CD4-positive, alpha-beta T cell treated with Interleukin-1 beta for 1 hour (primary cell): ENCODE measurements at regions not wholly inside any gene's neighbourhood (a gene's known extent, or its start where the extent isn't known, plus 50 kb on each side); places are given as distances from the start of the nearest gene placed in this dataset.

Experiments used
- DNase-seq, 2 donors: peaks; one replicate each; pipeline ENCODE4 v3.0.0-alpha.2; 2020 to 2022

DNA sequence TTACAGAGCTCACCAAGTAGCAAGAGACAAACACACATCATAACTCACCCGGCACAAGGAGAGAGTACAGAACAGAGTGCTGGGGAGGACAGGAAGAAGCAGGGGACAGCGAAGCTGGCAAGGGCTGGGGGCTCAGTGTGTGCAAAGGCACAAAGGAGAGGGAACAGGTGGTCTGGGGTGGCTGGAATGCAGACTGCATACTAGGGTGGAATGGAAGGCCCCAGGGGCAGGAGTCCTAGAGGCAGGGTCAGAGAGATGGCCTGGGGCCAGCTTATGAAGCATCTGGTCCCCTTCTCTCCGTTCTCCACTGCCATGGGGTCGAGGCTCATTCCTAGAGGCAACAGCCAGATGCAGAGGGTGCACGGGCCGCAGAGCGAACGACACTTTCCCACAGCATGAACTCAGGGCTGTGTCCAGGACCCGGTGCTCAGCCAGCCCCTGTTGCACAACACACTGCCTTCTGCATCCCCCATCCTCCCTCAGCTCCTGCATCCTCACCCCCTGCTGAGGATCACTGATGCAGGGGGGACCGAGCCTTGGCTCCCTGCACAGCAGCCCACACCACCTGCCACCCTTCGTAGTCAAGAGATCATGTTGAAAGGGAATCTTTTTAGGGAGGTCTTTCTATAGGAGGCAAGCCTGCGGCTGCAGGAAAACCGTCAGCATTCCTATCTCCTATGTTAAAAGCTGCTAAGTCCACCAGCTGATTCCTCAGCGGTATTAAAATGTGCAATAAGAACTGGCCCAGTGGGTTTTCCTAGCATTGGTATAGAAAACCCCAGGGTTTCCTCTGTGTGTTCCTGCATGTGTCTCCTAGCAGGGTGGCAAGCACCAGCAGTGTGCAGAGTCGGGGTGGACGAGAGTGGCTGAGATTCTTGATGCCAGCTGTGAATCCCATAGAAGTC, 293.5 kb downstream of the UACA start:
- DNase-seq, result no peak

DNA sequence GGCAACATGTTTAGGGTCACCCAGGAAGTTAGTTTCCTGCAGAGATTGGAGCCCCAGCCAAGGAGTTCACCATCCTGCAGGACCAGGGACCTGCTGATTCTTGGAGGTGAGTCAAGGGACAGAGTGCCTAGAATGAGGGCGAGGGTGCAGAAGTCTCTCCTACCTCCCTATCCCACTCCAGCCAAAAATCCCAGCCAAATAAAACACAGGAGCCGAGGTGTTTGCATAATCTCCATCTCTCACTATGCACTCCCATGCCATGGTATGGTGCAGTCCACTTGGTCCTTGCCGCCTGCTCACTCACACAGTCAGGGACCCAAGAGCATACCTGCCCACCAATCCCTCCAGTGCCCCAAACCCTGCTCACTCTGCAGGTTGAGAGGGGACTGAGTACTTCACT, 294.2 kb downstream of the UACA start:
- DNase-seq, result no peak

DNA sequence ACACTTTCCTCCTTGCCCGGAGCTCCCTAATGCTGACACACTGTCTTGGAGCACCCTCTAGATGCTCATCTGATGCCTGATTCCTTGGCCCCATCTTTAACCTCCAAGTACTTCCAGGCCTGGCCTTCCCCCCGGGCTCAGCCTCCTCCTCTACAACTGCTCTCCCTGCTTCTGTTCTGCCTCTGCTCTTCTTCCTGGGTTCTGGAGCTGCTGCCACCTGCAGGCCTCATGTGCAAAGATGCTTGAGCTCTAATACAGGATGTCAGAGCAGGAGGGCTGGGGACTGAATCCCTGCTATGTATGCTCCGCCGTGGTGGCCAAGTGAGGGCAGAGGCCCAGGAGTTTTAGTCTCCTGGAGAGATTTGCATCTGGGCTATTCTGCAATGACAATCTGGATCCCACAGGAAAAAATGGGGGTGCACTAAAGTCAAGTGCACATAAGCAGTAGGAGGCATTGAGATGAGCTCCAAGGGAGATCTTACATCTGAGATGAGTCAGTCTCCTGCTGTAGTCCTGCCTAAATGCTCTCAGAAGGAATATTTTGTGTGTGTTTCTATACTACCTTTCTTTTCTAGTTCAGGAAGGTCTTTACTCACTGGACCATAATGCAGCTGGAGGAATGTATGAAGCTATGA, 296.3 kb downstream of the UACA start:
- DNase-seq, result peak; percentile 56 to 59

DNA sequence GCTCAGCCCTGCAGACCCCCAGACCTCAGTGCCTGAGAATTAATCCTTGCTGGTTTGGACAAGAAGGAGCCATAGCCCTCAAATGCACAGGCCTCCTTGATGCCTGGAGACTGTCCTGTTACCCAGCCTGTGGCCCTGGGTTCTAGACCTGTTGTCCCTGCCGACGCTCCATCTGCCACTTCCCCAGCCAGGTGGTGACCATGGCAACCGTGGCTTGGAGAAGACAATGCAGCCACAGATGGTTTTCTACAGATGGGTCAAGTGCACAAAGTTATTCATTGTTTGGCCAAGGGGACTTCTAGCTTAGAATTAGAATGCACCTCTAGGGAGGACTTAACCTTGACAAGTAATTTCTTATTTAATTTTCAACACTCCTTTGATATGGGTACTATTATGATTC, 297.1 kb downstream of the UACA start:
- DNase-seq, result no peak

DNA sequence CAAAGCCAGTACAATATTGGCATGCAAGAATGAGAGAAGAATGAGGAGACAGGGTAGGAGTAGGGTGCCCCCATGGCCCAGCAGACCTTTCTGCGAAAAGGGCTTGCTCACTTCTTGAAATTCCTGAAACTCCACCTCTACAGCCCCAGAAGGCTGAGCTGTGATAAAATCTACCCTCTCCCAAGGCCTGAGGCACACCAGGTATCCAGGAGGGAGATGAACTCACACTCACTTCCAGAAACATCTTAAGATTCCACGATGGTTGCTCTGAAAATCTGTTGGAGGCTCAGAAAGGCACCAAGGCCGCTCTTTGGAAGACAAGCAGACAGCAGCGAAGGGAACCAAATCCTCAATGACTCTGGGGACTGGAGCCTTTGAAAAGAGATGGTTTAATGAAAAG, 297.5 kb downstream of the UACA start:
- DNase-seq, result no peak

DNA sequence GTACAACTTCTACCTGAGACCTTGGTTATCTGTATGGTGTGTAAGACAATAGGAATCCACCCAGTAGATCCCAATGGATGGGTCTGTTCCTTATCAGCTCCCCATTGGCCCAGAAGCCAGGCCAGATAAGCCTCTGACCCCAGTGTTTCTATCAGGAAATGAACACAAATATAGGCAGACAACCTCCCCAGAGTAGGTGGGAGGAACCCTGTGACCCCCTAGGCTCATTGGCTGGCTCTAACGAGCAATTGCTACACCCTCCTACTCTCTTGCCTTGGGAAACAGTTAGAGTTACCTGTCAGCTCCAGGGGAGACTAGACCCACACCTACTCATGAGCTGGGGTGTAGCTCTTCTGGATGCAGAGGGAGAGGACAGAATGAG, 299.9 kb downstream of the UACA start:
- DNase-seq, result no peak

DNA sequence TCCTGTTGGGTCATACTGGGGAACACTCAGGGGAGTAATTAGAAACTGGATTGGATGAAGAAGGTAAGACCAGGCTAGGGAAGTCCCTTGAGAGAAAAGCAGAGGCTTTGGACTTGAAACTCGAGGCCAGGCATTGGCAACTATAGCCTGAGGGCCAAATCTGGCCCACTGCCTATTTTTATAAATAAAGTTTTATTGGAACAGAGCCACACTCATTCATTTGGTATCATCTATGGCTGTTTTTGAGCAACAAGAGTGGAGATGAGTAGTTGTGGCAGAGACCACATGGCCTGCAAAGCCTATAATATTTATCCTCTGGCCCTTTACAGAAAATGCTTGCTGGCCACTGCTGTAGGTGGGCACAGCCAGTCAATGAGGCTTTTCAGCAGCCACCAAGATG, 301.4 kb downstream of the UACA start:
- no peak for DNase-seq

DNA sequence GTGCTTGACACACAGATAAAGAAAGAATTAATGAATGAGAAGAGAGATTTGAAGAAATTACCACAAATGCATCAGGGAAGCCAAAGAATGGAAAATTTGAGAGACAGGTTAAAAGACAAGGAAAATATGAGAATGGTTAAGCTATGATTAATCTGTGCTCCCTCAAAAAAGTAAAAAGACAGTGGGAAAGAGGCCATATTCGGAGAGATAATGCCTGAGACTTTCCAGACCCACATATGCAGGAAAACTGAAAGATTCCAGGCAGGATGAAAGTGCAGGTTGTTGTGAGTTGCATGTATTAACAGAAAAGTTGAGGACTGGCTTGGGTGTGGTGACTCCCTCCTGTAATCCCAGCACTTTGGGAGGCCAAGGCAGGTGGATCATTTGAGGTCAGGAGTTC, 302.3 kb downstream of the UACA start:
- no peak for DNase-seq

DNA sequence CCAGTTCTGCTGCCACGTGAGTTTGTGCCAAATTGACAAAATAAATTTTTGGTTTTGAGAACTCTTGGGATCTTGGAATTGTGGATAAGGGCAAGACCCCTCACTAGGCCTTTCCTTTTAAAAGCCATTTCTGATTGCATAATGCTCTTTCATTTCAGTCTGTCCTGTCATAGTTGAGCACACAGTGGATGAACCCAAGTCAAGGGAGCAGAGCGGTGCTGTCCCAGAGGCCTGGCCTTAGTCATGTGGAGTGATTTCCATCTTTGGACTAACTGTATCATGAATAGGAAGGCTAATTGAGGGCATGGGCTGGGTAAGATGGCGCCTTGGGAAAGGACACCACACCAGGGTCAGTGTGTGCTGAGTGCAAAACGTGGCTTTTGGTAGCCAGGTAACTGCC, 304.0 kb downstream of the UACA start:
- DNase-seq, result no peak

DNA sequence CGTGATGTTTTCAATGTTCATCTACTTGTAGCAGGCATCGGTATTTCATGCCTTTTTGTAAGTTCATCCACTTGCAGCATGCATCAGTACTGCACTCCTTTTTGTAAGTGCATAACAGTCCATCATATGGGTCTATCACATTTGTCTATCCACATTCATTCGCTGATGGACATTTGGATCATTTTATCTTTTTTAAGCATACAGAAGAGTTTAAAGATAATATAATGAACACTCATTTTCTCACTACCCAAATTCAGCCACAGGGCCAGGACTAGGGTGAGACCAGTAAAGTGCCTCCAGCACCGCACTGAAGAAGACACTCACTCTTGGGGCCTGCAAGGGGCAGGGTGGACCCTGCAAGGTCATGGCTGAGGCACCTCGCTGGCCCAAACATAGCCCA, 309.6 kb downstream of the UACA start:
- DNase-seq, result no peak

DNA sequence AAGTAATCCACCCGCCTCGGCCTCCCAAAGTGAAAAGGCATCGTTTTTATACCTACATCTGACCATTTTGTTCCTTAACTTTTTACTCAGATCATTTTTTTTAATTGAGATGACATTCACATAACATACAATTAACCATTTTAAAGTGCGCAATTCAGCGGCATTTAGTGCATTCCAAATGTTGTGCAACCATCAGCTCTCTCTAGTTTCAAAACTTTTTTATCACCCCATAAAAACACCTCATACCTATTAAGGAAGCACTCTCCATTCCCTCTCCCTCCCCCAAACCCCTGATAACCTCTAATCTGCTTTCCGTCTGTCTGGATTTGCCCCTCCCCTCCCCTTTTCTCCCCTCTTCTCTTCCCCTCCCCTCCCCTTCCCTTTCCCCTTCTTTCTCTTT, 310.1 kb downstream of the UACA start:
- no peak for DNase-seq

DNA sequence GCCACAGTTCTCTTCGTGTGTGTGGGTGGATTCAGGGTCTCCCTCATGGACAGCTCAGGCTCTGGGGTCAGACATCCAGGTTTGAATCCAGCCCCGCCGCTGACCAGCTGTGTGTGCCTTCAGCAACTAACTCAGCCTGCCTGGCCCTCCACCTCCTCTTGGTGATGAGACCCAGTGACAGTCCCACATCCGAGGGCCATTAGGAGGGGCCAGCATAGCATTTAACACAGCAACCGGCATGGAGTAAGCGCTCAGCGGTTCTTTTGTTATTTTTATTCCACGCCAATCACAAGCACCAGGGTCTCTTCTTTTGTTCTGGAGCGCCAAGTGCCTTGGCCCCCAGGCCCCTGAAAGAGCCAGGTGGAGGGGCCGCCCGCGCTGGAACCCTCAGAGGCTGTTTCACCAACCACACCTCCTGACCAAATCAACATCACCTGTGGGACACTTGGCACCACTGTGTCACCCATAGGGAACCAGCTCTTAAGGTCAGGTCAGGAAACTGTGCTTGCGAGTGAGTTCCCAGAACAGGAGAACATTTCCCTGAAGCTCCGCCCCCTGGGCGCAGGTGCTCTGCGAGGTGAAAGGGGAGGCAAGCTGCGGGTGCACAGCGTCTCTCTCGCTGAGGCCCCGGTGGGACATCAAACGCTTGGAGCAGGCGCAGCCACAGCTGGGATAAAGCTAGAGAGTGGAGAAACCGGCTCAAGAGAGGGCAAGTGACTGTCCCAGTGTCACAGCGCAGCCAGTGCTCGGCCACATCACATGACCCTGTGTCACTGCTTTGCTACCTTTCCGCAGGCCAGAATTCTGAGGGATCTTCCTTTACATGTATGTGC, 311.3 kb downstream of the UACA start:
- peak; percentile 15 to 27 for DNase-seq

DNA sequence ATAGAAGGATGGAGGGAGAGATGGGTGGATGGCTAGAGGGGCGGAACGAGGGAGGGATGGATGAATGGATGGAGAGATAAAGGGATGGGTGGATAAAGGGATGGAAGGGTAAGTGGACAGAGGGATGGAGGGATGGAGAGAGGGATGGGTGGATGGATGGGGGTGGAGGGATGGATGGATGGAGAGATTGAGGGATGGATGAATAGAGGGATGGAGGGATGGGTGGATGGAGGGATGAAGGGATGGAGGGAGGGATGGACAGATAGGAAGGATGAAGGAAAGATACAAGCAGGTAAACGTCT, 313.3 kb downstream of the UACA start:
- DNase-seq, result no peak

DNA sequence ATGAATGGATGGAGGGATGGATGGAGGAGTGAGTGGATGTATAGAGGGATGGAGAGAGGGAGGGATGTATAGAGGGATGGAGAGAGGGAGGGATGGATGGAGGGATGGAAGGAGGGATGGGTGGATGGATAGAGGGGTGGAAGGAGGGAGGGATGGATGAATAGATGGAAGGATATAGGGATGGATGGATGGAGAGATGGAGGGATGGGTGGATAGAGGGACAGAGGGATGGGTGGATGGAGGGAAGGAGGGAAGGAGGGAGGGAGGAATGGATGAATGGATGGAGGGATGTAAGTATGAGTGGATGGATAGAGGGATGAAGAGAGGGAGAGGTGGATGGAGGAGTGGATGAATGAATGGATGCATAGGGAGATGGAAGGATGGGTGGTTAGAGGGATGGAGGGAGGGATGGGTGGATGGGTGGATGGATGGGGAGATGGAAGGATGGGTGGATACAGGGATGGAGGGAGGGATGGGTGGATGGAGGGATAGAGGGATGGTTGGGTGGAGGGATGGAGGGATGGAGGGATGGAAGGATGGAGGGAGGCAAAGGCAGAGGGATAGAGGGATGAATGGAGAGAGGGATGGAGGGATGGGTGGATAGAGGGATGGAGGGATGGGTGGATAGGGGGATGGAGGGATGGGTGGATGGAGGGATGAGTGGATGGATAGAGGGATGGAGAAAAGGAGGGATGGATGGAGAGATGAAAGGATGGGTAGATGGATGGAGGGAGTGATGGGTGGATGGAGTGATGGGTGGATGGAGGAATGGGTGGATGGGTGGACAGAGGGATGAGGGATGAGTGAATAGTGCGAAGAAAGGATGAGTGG, 313.8 kb downstream of the UACA start:
- DNase-seq, result no peak

DNA sequence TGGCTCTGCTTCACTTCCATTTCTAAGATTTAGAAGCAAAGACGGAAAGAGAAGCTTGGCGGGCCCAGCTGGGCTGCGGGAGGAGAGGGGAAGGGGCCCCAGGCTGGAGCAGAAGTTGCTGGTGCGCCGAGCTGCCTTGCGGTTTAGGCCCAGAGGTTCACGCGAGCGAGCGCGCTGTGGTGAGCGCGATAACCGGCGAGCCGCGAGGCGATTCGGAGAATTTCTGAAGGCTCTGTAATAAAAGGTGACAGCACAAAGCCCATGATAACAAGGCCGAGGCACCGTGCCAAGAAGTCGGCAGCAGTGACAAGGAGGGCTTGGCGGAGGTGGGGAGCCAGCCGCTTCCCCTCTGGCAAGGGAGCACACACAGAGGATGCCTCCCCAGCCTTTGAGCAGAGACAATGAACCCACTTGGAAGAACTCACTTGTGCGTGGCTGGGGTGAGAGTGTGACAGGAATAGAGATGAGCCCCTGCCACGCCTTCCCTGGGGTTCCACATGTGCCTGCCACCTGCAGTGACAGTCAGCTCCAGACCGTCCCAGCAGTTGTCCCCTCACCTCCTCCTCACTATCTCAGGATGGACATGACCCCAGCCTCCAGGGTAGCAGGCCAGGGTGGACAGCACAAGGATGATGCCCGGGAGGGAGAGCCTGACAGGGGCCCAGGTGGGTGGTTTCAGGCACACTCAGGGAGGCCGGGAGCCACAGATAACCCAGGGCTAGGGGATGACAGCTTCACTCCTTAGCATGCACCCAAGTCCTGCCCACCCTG, 315.2 kb downstream of the UACA start:
- peak; percentile 29 to 57 for DNase-seq

DNA sequence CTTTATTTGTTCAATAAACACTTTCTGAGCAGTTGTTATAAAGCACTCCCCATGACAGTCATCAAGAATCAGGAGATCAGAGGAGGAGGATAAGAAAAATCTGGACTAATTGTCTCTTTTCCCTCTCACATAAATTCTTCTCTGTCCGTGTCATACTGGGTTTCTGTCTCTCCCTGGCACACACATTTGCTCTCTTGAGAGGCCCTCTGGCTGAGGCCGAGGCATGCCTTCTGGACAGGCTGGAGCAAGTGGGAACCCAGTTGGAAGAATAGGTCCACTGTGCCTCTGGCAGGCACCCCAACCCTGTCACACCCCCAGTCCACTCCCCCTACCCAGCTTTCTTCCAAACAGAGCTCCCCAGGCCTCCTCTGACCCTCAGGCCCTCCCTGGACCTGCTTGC, 315.8 kb downstream of the UACA start:
- DNase-seq, result no peak

DNA sequence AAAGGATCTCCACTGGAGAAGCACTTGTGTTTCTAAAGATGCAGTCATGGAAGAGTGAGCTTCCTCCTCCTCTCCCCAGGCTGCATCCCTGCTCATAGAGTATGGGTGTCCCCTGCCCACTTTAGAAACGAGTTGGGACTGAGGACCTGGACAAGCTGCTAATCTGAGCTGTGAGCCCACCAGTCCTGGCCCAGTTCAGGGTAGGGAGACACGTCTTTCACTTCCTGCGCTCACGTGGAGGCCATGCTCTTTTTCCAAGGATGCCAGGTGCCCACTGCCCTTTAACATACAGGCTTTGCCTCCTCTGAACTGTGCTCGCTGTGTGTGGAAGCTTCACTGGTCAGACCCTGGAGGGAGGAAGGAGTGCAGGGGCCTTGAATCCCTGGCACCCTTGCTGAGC, 316.3 kb downstream of the UACA start:
- DNase-seq, result no peak

DNA sequence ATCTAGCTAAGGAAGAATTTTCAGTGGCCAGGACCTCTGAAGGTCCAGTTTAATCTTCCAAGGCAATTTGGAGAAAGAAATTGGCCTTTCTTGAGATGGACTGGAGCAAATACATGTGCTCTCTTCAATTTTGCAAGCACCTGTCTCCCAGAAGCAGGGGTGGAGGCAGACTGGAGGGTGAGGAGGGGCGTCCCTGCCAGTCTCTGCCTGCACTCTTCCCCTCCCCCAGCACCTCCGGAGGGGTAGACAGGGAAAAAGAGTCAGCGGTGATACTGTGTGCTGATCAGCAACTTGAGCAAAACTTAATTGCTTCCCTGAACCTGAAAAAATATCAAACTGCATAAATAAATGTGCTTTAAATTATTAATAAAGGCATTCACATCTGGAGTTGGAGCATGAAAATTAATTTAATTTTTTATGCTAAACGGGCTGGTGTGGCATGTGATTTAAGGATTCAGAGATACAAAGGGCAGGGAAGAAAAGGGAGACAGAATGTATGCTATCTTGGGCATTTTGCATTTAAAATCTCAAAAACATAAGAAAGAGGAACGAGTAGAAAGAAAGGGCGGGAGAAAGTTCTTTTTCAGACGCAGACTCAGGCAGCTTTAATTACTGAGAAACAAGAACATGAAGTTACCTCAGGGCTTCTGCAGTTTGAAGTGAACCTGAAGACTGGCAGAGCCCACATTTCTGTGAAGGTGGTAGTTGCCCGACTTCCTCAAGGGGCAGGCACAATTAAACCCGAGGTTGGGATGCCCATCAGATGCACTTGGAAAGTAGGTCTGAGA, 319.7 kb downstream of the UACA start:
- DNase-seq, result no peak

DNA sequence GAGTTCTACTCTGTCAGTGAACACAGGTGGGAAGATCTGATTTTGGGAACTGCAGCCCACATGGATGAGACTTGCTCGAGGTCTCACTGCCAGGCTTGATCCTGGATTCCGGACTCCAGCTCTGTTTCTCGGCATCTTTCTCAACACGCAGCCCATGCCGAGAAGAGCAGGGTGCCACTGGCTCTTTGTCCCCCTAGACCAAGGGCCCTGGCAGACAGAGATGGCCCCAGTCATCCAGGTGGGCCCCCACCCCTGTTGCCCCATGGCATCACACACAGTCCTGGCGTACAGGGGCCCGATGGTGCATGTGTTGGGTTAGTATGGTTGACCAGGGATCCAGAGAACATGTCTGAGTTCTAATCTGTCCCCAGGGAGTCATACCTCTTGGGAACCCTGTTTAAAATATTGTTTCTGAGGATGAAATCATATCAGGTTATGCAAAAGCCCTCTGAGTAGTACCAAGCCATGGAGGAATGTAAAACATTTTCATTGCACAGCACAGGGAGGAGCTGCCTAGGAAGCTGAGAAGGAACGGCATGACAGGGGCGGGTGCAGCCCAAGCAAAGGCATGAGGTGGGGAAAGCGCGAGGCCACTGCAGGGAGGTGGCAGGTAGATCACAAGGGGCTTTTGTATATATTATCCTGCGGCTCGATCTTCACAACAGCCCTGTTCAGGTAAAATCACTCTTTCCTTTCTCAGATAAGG, 320.6 kb downstream of the UACA start:
- no peak for DNase-seq

DNA sequence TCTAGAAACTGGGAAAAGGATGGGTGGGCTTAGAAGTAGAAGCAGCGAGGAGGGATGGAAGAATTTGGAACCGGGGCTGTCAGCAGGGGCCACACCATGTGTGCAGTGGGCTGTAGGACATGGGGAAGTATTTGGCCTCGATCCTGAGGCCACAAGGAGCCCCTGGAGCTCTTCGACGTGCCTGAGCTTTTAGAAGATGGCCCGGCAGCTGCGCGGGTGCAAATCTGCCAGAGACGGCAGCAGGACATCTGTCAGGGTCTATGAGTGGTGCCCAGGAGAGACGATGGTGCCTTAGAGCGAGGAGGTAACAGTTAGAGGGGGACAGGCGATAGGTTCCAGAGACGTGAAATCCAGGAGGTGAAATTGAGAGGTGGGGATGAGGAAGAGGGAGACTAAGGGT, 321.1 kb downstream of the UACA start:
- DNase-seq, result no peak
